Esophagus squamous epithelium (tissue), 5 donors: ENCODE measurements at regions not wholly inside any gene's neighbourhood (a gene's known extent, or its start where the extent isn't known, plus 50 kb on each side); places are given as distances from the start of the nearest gene placed in this dataset.
"Not testable (repeated sequence)": the region's sequence is repeated elsewhere in the genome, so short reads cannot be mapped to it uniquely, and the experiment has no call there.

Experiments
- DNase-seq: peaks from one replicate; lab custom pipeline; 2025; lab: John Stamatoyannopoulos, UW
- H3K27ac ChIP-seq, 4 donors: fragments of 200-600 bp; sonication (generic); one replicate each; pipeline ENCODE4 v1.5.1; 2016 to 2019; ENCODE audit warnings: mild to moderate bottlenecking in 1 of 4
- H3K27me3 ChIP-seq, 4 donors: fragments of 200-600 bp; sonication (generic); 1 replicate in 3 of 4; 2 replicates in 1 of 4; pipeline versions ENCODE4 v1.5.1 to v1.6.0; 2017 to 2021; ENCODE audit warnings: antibody characterized with exemption in 1 of 4
- H3K36me3 ChIP-seq, 3 donors: fragments of 200-600 bp; sonication (generic); one replicate each; pipeline ENCODE4 v1.5.1; 2016 to 2019
- H3K4me1 ChIP-seq, 3 donors: fragments of 200-600 bp; sonication (generic); one replicate each; pipeline ENCODE4 v1.5.1; 2017 to 2019
- H3K4me3 ChIP-seq, 4 donors: fragments of 200-600 bp; sonication (generic); 1 replicate in 3 of 4; 2 replicates in 1 of 4; pipeline ENCODE4 v1.5.1; 2016 to 2019; ENCODE audit warnings: mild to moderate bottlenecking in 2 of 4, moderate library complexity in 1 of 4
- H3K9me3 ChIP-seq, 3 donors: fragments of 200-600 bp; sonication (generic); one replicate each; pipeline ENCODE4 v1.5.1; 2016 to 2019
- POLR2A ChIP-seq, 4 donors: fragments of 450-650 bp; IDR thresholded peaks; one replicate each; pipeline ENCODE4 v1.6.1; 2017; ENCODE audit warnings: antibody characterized with exemption in 4 of 4, mild to moderate bottlenecking in 4 of 4, moderate library complexity in 3 of 4
- WGBS, 2 donors: methylation state at CpG; one replicate each; pipeline ENCODE4 v1.1.5; 2018; 5-methylcytosine and 5-hydroxymethylcytosine counted together
- intact Hi-C: fragments of 100-400 bp; cut with DNase I; formaldehyde crosslinking; loops from one replicate; pipeline ENCODE4 v1.15.0; 2022
- TF ChIP-seq, protein P1 (sequence below), 6 experiments: fragments of 450-650 bp in 4 of 6; fragments of 200-600 bp in 2 of 6; sonication (generic) in 2 of 6; IDR thresholded peaks; one replicate each; pipeline ENCODE4 v1.5.1; 2016 to 2019; ENCODE audit warnings: antibody characterized with exemption in 6 of 6, mild to moderate bottlenecking in 4 of 6, moderate library complexity in 4 of 6
- donor health status: DM: yes; HTN: yes; CAD: no.

DNA sequence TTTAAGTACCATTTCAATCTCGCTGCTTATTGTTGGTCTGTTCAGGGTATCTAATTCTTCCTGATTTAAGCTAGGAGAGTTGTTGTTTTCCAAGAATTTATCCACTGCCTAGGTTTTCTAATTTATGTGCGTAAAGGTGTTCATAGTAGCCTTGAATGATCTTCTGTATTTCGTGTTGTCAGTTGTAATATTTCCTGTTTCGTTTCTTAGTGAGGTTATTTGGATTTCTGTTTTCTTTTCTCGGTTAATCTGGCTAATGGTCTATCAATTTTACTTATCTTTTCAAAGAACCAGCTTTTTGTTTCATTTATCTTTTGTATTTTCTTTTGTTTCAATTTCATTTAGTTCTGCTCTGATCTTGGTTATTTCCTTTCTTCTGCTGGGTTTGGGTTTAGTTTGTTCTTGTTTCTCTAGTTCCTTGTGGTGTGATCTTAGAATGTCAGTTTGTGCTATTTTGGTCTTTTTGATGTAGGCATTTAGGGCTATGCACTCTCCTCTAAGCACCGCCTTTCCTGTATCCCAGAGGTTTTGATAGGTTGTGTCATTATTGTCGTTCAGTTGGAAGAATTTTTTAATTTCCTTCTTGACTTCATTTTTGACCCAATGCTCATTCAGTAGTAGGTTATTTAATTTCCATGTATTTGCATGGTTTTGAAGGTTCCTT, 92.5 kb upstream of the CSRP2 start:
- intact Hi-C loops, H3K4me1 ChIP-seq, H3K27ac ChIP-seq, DNase-seq, H3K36me3 ChIP-seq, H3K27me3 ChIP-seq, H3K4me3 ChIP-seq, H3K9me3 ChIP-seq: not testable (repeated sequence)
- 73 to 84% methylated on average over 7 of the region's 7 CpGs for WGBS, 2 donors

GRCh38 chr12:76967181-76967885, 88.5 kb upstream of the CSRP2 start:
- intact Hi-C loops, result no loop called here
- H3K4me1 ChIP-seq, result peaks cover 0 to 26% (median 5%) of the 10 kb centered on the region in 3 donors
- H3K4me3 ChIP-seq, result no peak overlapping the region
- no peak for DNase-seq
- no peaks in the 10 kb centered on the region for H3K9me3 ChIP-seq
- H3K27me3 ChIP-seq, result no peaks in the 10 kb centered on the region
- 72 to 78% methylated on average over 9 of the region's 9 CpGs for WGBS, 2 donors
- no peak for TF ChIP-seq POLR2A (IDR thresholded peaks at IDR 0.05)
- TF ChIP-seq, protein P1, sequence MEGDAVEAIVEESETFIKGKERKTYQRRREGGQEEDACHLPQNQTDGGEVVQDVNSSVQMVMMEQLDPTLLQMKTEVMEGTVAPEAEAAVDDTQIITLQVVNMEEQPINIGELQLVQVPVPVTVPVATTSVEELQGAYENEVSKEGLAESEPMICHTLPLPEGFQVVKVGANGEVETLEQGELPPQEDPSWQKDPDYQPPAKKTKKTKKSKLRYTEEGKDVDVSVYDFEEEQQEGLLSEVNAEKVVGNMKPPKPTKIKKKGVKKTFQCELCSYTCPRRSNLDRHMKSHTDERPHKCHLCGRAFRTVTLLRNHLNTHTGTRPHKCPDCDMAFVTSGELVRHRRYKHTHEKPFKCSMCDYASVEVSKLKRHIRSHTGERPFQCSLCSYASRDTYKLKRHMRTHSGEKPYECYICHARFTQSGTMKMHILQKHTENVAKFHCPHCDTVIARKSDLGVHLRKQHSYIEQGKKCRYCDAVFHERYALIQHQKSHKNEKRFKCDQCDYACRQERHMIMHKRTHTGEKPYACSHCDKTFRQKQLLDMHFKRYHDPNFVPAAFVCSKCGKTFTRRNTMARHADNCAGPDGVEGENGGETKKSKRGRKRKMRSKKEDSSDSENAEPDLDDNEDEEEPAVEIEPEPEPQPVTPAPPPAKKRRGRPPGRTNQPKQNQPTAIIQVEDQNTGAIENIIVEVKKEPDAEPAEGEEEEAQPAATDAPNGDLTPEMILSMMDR (IDR thresholded peaks at IDR 0.05), result no peak
- no peak overlapping the region for H3K27ac ChIP-seq
- H3K36me3 ChIP-seq, result no peaks in the 10 kb centered on the region

DNA sequence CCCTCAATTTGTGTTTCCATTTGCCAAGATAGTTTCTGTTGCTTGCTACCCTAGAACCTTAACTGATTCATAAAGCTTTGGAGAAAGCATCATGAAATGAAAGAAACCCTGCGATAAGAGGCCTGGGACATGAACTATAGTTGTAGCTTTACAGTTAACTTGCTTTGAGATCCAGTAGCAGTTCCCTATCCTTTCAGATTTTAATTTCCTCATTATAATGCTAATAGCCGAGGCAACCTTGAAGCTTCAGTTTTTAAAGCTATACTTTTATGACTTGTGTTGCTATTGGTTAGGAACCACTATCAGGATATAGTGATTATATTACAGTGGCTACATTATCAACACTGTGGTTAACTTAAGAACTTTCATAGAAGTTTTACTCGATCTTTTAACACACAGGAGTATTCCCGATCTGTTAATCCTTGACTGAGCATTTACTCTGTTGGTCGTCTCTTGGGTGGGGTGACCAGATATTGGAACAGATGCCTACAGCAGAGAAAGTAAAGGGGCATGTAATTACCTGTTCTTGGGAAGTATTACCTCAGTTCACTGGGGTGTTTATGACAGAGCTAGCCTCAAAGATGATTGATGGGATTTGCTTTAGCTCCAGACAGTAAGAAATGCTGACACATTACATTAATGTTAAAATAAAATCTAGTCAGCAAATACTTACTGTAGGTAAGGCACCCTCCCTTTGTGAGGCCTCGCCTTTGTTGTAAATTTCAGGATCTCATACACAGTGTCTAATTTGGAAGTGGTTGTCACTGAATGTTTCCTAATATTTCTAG, 86.2 kb upstream of the CSRP2 start:
- WGBS, 2 donors, result 53 to 70% methylated on average over 6 of the region's 6 CpGs
- no peak for TF ChIP-seq POLR2A (IDR thresholded peaks at IDR 0.05)
- TF ChIP-seq, protein P1 (IDR thresholded peaks at IDR 0.05), result no peak
- Histone ChIP-seq H3K27me3 (no peaks in the 10 kb centered on the region), H3K36me3 (no peaks in the 10 kb centered on the region), H3K4me3 (no peak overlapping the region), H3K4me1 (peaks cover 0 to 27% (median 5%) of the 10 kb centered on the region in 3 donors), H3K27ac (peak overlapping the region in 3 of 4 donors; percentile 52 to 55 (median 52)), H3K9me3 (no peaks in the 10 kb centered on the region)
- intact Hi-C loops, result no loop called here
- DNase-seq, result no peak

DNA sequence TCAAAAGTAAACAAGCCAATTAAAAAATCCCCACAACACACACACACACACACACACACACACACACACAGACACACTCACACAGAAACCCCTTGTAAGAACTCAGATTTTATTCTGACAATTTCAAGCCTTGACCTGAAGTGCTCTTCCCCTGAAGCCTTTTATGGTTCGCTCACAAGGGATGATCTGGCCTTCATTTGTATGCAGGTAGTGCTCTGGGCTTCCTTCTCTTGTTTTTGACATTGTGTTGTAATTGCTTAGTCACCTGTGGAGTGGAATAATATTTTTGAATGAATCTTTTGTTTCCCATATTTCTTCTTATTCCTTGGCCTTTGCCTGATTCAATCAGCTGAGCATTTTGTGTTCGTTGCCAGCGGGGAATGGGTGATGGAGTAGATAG, 83.3 kb upstream of the CSRP2 start:
- peaks cover 0 to 32% (median 5%) of the 10 kb centered on the region in 3 donors for H3K4me1 ChIP-seq
- H3K4me3 ChIP-seq, result no peak overlapping the region
- intact Hi-C loops, result no loop called here
- WGBS, 2 donors, result 32 to 56% methylated on average over 3 of the region's 3 CpGs
- H3K9me3 ChIP-seq, result no peaks in the 10 kb centered on the region
- no peaks in the 10 kb centered on the region for H3K36me3 ChIP-seq
- no peak for DNase-seq
- no peaks in the 10 kb centered on the region for H3K27me3 ChIP-seq
- peak overlapping the region in 1 of 4 donors; percentile 8 for H3K27ac ChIP-seq
- no peak for TF ChIP-seq POLR2A (IDR thresholded peaks at IDR 0.05)
- TF ChIP-seq, protein P1 (IDR thresholded peaks at IDR 0.05), result no peak

GRCh38 chr12:76957301-76957700, 78.5 kb upstream of the CSRP2 start:
- TF ChIP-seq, protein P1 (IDR thresholded peaks at IDR 0.05), result no peak
- TF ChIP-seq POLR2A (IDR thresholded peaks at IDR 0.05), result no peak
- intact Hi-C loops, result no loop called here
- H3K9me3 ChIP-seq, result no peaks in the 10 kb centered on the region
- H3K27ac ChIP-seq, result no peak overlapping the region
- H3K36me3 ChIP-seq, result no peaks in the 10 kb centered on the region
- H3K4me1 ChIP-seq, result peaks cover 0 to 23% (median 0%) of the 10 kb centered on the region in 3 donors
- no peak overlapping the region for H3K4me3 ChIP-seq
- DNase-seq, result no peak
- no peaks in the 10 kb centered on the region for H3K27me3 ChIP-seq
